ENCODE measurements at regions not wholly inside any gene's neighbourhood (a gene's known extent, or its start where the extent isn't known, plus 50 kb on each side); places are given as distances from the start of the nearest gene placed in this dataset.

DNA sequence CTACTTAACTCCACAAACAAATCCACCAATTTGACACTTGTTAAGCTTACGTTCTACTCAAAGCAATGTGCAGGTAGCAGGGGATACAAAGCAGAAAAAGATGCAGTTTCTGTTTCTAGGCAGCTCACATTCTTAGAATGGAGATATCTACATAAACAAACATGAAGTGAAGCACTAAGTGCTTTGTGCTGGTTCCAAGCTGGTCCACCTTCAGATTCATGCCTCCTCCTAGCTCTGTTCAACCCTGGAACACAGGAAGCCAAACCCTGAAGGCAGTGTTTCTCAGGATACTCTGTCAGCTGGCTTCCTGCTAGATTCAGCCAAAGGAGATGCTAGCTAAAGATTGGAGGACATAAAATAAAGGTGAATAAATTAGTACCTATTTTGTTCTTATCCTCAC is 55.3 kb upstream of the NOL4 start:
- H3K27me3 ChIP-seq (ENCODE audit: low read depth): peaks cover 4% of the 10 kb centered on the region; the same call in 1 of the 2 replicates
- no peaks in the 10 kb centered on the region for H3K4me1 ChIP-seq
- H3K4me3 ChIP-seq: no peak overlapping the region
- no peaks in the 10 kb centered on the region for H3K9me3 ChIP-seq
- no peak for DNase-seq (ENCODE audit: low spot score in 2 of 2)
- no peaks in the 10 kb centered on the region for H3K36me3 ChIP-seq (replicated peaks)
- in situ Hi-C loops (cut with MboI; ENCODE audit: low sequenced_read_pairs): no loop called here

DNA sequence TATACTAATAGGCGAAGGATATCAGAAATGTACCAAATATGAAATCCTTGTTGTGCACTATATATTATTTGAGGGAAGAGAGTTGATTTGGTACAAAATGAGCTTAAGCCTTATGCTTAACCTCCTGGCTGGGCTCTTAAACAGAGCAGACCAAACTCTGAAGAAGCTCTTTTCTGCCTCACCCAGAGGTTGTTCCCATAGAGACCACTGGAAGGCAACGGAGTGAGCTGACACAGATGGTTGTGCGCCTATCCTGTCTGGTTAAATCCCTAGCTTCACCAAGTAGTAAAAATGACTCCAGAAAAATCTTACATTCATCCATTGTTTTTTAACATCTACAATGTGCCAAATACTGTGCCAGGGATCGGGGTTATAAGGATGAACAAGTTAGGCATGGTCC is 55.9 kb upstream of the NOL4 start:
- in situ Hi-C loops (cut with MboI; ENCODE audit: low sequenced_read_pairs): no loop called here
- Histone ChIP-seq H3K27me3 (ENCODE audit: low read depth) (peaks cover 4% of the 10 kb centered on the region; the same call in 1 of the 2 replicates), H3K4me1 (no peaks in the 10 kb centered on the region), H3K36me3 (replicated peaks) (no peaks in the 10 kb centered on the region), H3K4me3 (no peak overlapping the region), H3K9me3 (no peaks in the 10 kb centered on the region)
- DNase-seq (ENCODE audit: low spot score in 2 of 2): no peak

DNA sequence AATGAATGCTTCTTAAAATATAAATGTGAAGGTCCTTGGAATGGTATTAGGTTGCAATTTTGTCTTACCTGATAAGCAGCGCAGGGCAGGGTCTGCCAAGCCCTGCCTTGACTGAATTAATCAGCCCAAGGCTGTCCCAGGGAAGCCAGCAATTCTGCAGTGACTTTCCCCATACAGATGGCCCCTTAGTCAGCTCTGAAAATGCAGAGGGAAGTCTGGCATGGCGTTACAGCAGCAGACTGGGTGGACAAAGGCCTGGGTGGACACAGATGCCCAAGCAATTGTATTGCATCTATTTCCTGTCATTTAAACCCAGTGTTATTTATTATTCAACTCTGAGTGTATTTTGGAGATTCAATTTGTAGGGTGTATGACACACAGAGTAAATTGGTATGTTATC is 56.6 kb upstream of the NOL4 start:
- H3K36me3 ChIP-seq (replicated peaks): no peaks in the 10 kb centered on the region
- peaks cover 4% of the 10 kb centered on the region; the same call in 1 of the 2 replicates for H3K27me3 ChIP-seq (ENCODE audit: low read depth)
- H3K9me3 ChIP-seq: no peaks in the 10 kb centered on the region
- DNase-seq (ENCODE audit: low spot score in 2 of 2): no peak
- no peaks in the 10 kb centered on the region for H3K4me1 ChIP-seq
- in situ Hi-C loops (cut with MboI; ENCODE audit: low sequenced_read_pairs): no loop called here
- no peak overlapping the region for H3K4me3 ChIP-seq

DNA sequence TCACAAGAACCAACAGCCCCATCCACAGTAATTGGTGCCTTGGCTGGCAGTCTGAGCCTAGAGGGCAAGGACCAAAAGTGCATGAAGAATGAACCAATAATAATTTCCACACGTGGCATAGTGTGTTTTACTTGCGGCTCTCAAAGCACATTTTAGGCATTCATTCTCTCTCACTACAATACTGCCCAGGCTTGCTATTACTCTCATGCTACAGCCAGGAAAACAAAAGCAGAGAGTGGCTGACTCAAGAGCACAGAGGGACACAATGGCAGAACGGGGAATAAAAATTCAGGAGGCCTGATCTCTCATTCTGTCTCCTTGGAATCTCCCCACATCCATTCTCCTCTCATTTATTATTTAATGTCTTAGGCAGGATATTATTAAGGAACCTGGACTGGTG is 57.0 kb upstream of the NOL4 start:
- DNase-seq (ENCODE audit: low spot score in 2 of 2): no peak
- Histone ChIP-seq H3K9me3 (no peaks in the 10 kb centered on the region), H3K36me3 (replicated peaks) (no peaks in the 10 kb centered on the region), H3K4me3 (no peak overlapping the region), H3K27me3 (ENCODE audit: low read depth) (peaks cover 4% of the 10 kb centered on the region; the same call in 1 of the 2 replicates), H3K4me1 (no peaks in the 10 kb centered on the region)
- in situ Hi-C loops (cut with MboI; ENCODE audit: low sequenced_read_pairs): no loop called here

DNA sequence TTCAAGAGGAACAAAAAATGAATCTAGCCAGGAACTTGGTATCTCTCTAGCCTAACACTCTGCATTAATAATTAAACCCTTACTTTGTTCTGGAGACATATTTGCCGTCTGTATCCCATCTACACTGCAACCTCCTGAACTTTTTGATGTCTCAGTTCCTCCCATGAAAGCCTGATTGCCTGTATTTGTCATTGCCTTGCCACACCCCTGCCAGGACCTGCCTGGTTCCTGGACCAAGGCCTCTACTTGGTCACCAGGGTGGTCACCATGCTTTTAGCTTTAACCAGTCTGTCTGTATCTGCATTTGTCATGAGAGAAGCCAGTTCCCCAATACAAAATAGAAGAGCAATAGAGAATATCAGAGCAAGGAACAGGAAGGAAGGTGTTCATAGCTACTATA is 58.8 kb upstream of the NOL4 start:
- H3K36me3 ChIP-seq (replicated peaks): no peaks in the 10 kb centered on the region
- in situ Hi-C loops (cut with MboI; ENCODE audit: low sequenced_read_pairs): no loop called here
- H3K9me3 ChIP-seq: no peaks in the 10 kb centered on the region
- H3K4me1 ChIP-seq: no peaks in the 10 kb centered on the region
- DNase-seq (ENCODE audit: low spot score in 2 of 2): no peak
- no peak overlapping the region for H3K4me3 ChIP-seq
- H3K27me3 ChIP-seq (ENCODE audit: low read depth): no peaks in the 10 kb centered on the region

DNA sequence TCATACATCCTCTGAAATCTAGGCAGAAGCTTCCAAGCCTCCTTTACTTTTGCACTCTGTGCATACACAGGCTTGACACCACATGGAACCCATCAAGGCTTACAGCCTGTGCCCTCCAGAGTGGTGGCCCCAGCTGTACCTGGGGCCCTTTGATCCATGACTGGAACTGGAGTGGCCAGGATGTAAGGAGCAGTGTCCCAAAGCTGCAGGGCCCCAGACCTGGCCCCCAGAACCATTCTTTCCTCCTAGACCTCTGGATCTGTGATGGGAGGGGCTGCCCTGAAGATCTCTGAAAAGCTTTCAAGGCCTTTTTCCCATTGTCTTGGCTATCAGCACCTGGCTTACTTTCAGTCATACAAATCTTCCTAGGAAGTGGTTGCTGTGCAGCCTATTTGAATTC is 63.1 kb upstream of the NOL4 start:
- no peaks in the 10 kb centered on the region for H3K36me3 ChIP-seq (replicated peaks)
- in situ Hi-C loops (cut with MboI; ENCODE audit: low sequenced_read_pairs): no loop called here
- DNase-seq (ENCODE audit: low spot score in 2 of 2): no peak
- no peaks in the 10 kb centered on the region for H3K9me3 ChIP-seq
- H3K4me3 ChIP-seq: no peak overlapping the region
- H3K4me1 ChIP-seq: no peaks in the 10 kb centered on the region
- H3K27me3 ChIP-seq (ENCODE audit: low read depth): no peaks in the 10 kb centered on the region

DNA sequence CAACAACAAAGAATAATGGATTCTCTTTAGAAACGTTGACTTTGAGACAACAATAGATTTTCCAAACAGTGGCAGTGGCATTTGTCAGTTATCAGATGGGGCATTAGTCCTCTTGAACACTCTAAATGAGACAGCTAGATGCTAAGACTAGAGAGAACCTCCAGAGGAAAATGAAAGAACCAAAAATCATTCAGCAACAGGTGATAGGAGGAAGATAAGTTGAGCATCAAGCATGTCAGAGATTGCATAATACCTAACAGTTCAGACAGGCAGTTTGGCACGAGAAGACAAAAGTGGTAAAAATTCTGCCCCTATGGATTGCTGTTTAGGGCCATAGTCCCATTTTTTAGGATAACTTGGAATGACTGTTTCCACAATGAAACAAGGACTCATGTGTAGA is 67.9 kb upstream of the NOL4 start:
- in situ Hi-C loops (cut with MboI; ENCODE audit: low sequenced_read_pairs): no loop called here
- Histone ChIP-seq H3K4me3 (no peak overlapping the region), H3K36me3 (replicated peaks) (no peaks in the 10 kb centered on the region), H3K4me1 (no peaks in the 10 kb centered on the region), H3K9me3 (no peaks in the 10 kb centered on the region), H3K27me3 (ENCODE audit: low read depth) (no peaks in the 10 kb centered on the region)
- DNase-seq (ENCODE audit: low spot score in 2 of 2): no peak

DNA sequence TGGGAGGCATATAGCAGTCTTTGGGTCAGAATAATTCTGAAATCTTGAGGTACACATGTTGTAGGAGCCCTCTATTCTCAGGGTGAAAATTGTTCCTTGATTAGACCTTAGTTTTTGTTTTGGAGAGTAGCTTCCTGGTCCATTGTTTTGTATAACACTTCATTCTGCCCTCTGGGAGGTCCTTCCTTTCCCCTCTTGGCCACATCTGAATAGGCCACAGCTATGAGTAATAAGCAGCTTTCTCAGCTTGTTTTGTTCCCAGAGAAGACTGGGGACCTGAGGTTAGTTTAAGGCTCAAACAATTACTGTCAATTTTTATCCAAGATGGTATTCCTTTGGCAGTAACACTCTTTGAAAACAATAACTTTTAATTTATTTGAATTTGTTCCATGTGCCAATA is 72.6 kb upstream of the NOL4 start:
- no peaks in the 10 kb centered on the region for H3K9me3 ChIP-seq
- no peaks in the 10 kb centered on the region for H3K27me3 ChIP-seq (ENCODE audit: low read depth)
- no peak overlapping the region for H3K4me3 ChIP-seq
- H3K36me3 ChIP-seq (replicated peaks): no peaks in the 10 kb centered on the region
- no peak for DNase-seq (ENCODE audit: low spot score in 2 of 2)
- in situ Hi-C loops (cut with MboI; ENCODE audit: low sequenced_read_pairs): no loop called here
- H3K4me1 ChIP-seq: no peaks in the 10 kb centered on the region

DNA sequence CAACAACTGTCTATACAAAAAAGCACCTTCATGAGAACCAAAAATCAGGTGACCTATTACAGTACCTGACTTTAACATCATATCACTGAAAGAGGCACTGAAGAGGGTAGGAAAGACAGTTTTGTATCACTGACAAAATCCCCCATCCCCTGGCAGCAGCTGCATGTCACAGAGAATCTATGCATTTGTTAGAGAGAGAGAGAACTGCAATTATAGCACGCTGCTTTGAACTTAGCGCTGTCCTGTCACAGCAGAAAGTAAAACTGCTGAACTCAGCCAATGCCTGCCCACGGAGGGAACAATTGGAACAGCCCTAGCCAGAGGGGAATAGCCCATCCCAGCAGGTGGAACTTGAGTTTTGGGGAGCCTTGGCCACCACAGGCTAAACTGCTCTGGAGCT is 75.1 kb upstream of the NOL4 start:
- Histone ChIP-seq H3K9me3 (no peaks in the 10 kb centered on the region), H3K4me1 (no peaks in the 10 kb centered on the region), H3K27me3 (ENCODE audit: low read depth) (no peaks in the 10 kb centered on the region), H3K4me3 (no peak overlapping the region), H3K36me3 (replicated peaks) (no peaks in the 10 kb centered on the region)
- in situ Hi-C loops (cut with MboI; ENCODE audit: low sequenced_read_pairs): no loop called here
- DNase-seq (ENCODE audit: low spot score in 2 of 2): no peak

DNA sequence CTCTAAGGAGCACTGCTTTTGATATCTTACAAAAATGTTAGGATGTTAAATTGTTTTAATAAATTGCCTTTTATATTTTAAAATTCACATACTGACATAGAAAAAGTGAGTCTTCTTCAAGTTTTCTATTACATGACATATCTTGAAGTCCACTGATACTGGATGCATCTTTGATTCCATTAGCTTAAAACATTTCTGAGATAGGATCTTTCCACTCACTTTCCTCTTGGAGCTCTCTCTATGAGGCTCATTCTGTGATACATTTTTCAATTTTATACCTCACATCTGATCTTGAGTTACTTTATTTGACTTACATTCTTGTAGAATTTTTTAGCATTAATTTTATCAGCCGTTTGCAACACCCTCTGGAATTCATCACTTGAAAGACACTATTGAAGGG is 86.8 kb upstream of the NOL4 start:
- H3K27me3 ChIP-seq (ENCODE audit: low read depth): 0 out of 2 replicates have a peak, but pooled peaks cover under 1% of the 10 kb centered on the region
- H3K4me3 ChIP-seq: no peak overlapping the region
- no peak for DNase-seq (ENCODE audit: low spot score in 2 of 2)

DNA sequence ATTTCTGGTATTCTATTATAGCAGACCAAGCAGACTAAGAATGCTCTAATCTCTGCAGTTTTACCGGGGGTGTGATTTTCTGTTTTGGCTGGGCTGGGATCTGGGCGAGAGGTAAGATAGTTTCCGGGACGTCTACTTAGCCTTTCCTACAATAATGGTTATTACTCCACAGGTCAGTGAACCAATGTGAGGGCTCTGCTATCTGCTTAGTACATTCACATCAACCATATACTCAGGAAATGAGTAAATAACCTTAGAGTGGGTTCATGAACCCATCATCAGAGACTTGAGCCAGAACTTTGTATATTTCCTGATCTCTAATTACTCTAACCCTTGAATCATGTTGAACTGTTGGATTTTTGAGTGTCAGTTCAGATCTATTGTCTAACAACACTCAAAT is 90.1 kb upstream of the NOL4 start:
- Histone ChIP-seq H3K9me3 (no peaks in the 10 kb centered on the region), H3K4me3 (no peak overlapping the region), H3K27me3 (ENCODE audit: low read depth) (0 out of 2 replicates have a peak, but pooled peaks cover 3% of the 10 kb centered on the region), H3K36me3 (replicated peaks) (no peaks in the 10 kb centered on the region), H3K4me1 (no peaks in the 10 kb centered on the region)
- in situ Hi-C loops (cut with MboI; ENCODE audit: low sequenced_read_pairs): no loop called here
- no peak for DNase-seq (ENCODE audit: low spot score in 2 of 2)

More for the DNA sequence above, 86.8 kb upstream of the NOL4 start:
- Histone ChIP-seq H3K9me3 (no peaks in the 10 kb centered on the region), H3K36me3 (replicated peaks) (no peaks in the 10 kb centered on the region), H3K4me1 (no peaks in the 10 kb centered on the region)
- in situ Hi-C loops (cut with MboI; ENCODE audit: low sequenced_read_pairs): no loop called here

DNA sequence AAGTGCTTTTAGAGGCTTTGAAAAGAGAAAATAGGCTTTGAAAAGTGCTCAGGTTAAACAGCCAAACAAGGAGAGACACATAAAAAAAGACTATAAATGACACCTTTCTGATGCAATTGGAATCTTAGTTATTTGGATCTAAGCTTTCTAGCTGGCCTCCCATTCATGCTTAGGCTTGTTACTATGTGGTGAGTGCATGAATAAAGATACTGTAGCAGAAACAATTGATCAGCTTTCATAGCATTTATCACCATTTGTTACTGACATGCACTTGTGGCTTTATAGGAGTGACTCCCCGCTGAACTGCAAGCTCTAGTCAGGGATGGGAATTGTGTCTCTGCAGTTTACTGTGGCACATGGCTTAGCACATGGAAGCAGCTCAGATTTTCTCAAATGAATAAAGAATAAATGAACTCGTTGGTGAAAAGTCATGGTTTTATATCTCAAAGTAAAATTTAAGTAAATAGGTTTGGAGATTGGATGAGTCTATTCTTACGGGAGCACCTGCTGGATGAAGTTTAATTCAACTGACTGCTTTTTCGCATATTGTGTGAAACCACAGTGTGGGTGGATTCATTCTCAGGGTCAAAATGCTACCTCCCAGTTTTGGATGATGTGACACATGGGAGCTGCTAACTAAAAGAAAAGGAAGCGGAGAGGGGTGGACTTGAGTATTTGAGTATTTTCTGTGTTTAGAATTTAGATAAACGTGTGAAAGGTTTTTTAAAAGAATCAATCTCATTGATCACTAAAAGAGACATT is 91.1 kb upstream of the NOL4 start:
- H3K4me1 ChIP-seq: no peaks in the 10 kb centered on the region
- in situ Hi-C loops (cut with MboI; ENCODE audit: low sequenced_read_pairs): no loop called here
- H3K36me3 ChIP-seq (replicated peaks): no peaks in the 10 kb centered on the region
- no peak overlapping the region for H3K4me3 ChIP-seq
- no peaks in the 10 kb centered on the region for H3K9me3 ChIP-seq
- H3K27me3 ChIP-seq (ENCODE audit: low read depth): 0 out of 2 replicates have a peak, but pooled peaks cover 3% of the 10 kb centered on the region
- no peak for DNase-seq (ENCODE audit: low spot score in 2 of 2)

DNA sequence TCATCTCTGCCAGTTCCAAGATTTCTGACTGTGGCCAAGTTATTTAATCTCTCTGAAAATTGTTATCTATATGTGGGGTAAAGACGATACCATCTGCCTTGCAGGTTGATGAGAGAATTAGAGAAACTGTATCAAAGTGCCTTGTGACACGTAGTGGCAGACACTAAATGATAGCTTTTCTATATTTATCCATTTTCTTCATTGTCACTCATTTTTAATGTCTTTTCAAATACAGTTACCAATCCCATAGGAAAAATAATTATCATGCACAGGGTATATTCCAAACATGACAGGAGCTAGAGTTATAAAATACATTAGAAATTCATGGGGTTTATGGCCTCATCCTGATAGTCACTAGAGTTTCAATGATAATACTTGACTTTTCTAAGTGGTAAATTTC is 95.6 kb upstream of the NOL4 start:
- DNase-seq (ENCODE audit: low spot score in 2 of 2): no peak
- Histone ChIP-seq H3K36me3 (replicated peaks) (no peaks in the 10 kb centered on the region), H3K4me3 (no peak overlapping the region), H3K4me1 (no peaks in the 10 kb centered on the region), H3K9me3 (no peaks in the 10 kb centered on the region), H3K27me3 (ENCODE audit: low read depth) (0 out of 2 replicates have a peak, but pooled peaks cover 3% of the 10 kb centered on the region)
- in situ Hi-C loops (cut with MboI; ENCODE audit: low sequenced_read_pairs): no loop called here

DNA sequence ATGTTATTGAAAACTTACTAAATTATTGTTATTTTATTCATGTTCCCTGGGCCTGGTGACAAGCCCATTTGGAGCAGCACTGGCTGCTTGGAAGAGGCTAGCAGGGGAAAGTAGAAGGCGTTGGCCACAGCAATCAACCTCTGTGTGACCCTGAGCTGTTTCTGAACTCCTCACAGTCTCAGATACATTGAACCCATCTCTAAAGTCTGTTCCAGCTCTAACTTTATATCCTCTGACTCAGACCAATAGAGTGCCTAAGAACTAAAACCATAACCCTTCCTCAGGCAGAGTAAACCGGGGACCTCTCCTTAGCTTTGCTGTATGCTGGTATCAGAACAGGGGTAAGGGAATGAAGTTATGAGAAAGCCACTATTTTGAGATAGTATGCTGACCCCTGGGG is 96.4 kb upstream of the NOL4 start:
- H3K9me3 ChIP-seq: no peaks in the 10 kb centered on the region
- H3K27me3 ChIP-seq (ENCODE audit: low read depth): 0 out of 2 replicates have a peak, but pooled peaks cover 3% of the 10 kb centered on the region
- H3K4me3 ChIP-seq: no peak overlapping the region
- no peaks in the 10 kb centered on the region for H3K4me1 ChIP-seq
- in situ Hi-C loops (cut with MboI; ENCODE audit: low sequenced_read_pairs): no loop called here
- H3K36me3 ChIP-seq (replicated peaks): no peaks in the 10 kb centered on the region
- no peak for DNase-seq (ENCODE audit: low spot score in 2 of 2)

Data from HAP-1 (cell line).